AG09319 (cell line): ENCODE measurements at regions not wholly inside any gene's neighbourhood (a gene's known extent, or its start where the extent isn't known, plus 50 kb on each side); places are given as distances from the start of the nearest gene placed in this dataset.

ENCODE experiments used
- DNase-seq: peaks from one replicate; pipeline ENCODE4 v3.0.0-alpha.2; 2010; ENCODE audit warnings: low read depth; ENCODE audit errors: extremely low read depth
- CTCF ChIP-seq: IDR thresholded peaks from 2 replicates; pipeline ENCODE4 v1.5.1; 2011; ENCODE audit warnings: low read depth, mild to moderate bottlenecking, inconsistent platforms, low read length, moderate library complexity

GRCh38 chr13:93066187-93066586 is 160.4 kb upstream of the GPC6 start:
- no peak for TF ChIP-seq CTCF
- DNase-seq: no peak

GRCh38 chr13:93079294-93079693 is 147.3 kb upstream of the GPC6 start:
- no peak for TF ChIP-seq CTCF
- no peak for DNase-seq

GRCh38 chr13:93080166-93080565 is 146.4 kb upstream of the GPC6 start:
- no peak for DNase-seq
- no peak for TF ChIP-seq CTCF

- no peak for DNase-seq
- TF ChIP-seq CTCF: no peak
These were observed 146.0 kb upstream of the GPC6 start for GRCh38 chr13:93080587-93080986.

GRCh38 chr13:93086329-93086728 is 140.3 kb upstream of the GPC6 start:
- no peak for DNase-seq
- TF ChIP-seq CTCF: no peak

- no peak for TF ChIP-seq CTCF
- no peak for DNase-seq
These were observed 127.6 kb upstream of the GPC6 start for GRCh38 chr13:93098972-93099371.

GRCh38 chr13:93101226-93101734 is 125.3 kb upstream of the GPC6 start:
- no peak for TF ChIP-seq CTCF
- DNase-seq: no peak
